Endothelial cell of umbilical vein (primary cell): ENCODE measurements at regions not wholly inside any gene's neighbourhood (a gene's known extent, or its start where the extent isn't known, plus 50 kb on each side); places are given as distances from the start of the nearest gene placed in this dataset.

Experiments used
- EZH2 ChIP-seq: IDR thresholded peaks from 2 replicates; pipeline ENCODE4 v1.6.1; 2012; ENCODE audit warnings: borderline replicate concordance, low read depth, mild to moderate bottlenecking, moderate library complexity, low read length, inconsistent platforms; ENCODE audit not compliant: severe bottlenecking
- FOS ChIP-seq: IDR thresholded peaks from 2 replicates; pipeline ENCODE4 v1.6.1; 2011; ENCODE audit warnings: mild to moderate bottlenecking, low read length, moderate library complexity, borderline replicate concordance; ENCODE audit not compliant: insufficient read depth

DNA sequence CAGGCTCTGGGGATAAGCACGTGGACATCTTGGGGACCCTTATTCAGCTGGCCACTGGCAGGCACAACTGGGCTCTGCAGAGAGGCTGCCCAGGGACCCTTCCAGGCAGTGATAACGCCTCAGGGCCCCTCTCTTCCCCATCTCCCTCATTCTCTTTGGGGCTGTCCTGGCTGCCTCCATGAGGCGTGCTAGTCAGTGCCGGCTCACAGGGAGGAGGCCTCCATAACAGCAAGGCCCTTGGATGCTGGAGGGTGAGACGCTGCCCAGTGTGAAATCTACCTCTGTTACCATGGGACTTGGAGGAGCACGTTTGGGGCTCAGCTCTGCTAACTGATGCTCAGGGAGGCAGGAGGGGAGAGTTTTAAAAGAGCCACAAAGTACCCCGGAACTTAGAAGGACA lies 221.3 kb downstream of the CTTN start:
- TF ChIP-seq EZH2 (no peak), FOS (no peak)
